Left colon (tissue), 2 donors: ENCODE measurements at regions not wholly inside any gene's neighbourhood (a gene's known extent, or its start where the extent isn't known, plus 50 kb on each side); places are given as distances from the start of the nearest gene placed in this dataset.
A peak's percentile ranks its signal among the peaks of the same experiment; 100 is the strongest.
"Not testable (repeated sequence)": the region's sequence is repeated elsewhere in the genome, so short reads cannot be mapped to it uniquely, and the experiment has no call there.

Source experiments
- ATAC-seq: fragments of 200-7000 bp; cut with Tn5 transposase; one replicate; pipeline ENCODE4 v1.9.1; 2020; ENCODE audit warnings: mild to moderate bottlenecking, moderate library complexity
- DNase-seq, 2 donors: peaks; one replicate each; pipeline ENCODE4 v3.0.0-alpha.2; 2020
- intact Hi-C, 2 donors: fragments of 100-400 bp; cut with DNase I in 1 of 2; cut with micrococcal nuclease in 1 of 2; formaldehyde crosslinking; loops; one replicate each; pipeline versions ENCODE4 v1.11.2 to v1.14.0; 2022; cut with DNase I, micrococcal nuclease
- donor health status: DM: no; HTN: no; CAD: no.
- donor health status: DM: yes; HTN: yes; CAD: no.

- ATAC-seq (no peak), DNase-seq (no peak)
- intact Hi-C loops, result no loop called here
Observed at GRCh38 chr14:96718407-96718806, 78.8 kb upstream of the VRK1 start.

GRCh38 chr14:96720702-96721101 is 76.5 kb upstream of the VRK1 start:
- DNase-seq, ATAC-seq, intact Hi-C loops: not testable (repeated sequence)

GRCh38 chr14:96722736-96723135 is 74.4 kb upstream of the VRK1 start:
- ATAC-seq (no peak), DNase-seq (no peak)
- intact Hi-C loops, result no loop called here

GRCh38 chr14:96723946-96724345 is 73.2 kb upstream of the VRK1 start:
- intact Hi-C loops, result no loop called here
- DNase-seq, result no peak
- no peak for ATAC-seq

- intact Hi-C loops, result no loop called here
- ATAC-seq (no peak), DNase-seq (no peak)
Observed at GRCh38 chr14:96725232-96725631, 72.0 kb upstream of the VRK1 start.

- ATAC-seq (no peak), DNase-seq (no peak)
- intact Hi-C loops, result no loop called here
Observed at GRCh38 chr14:96727073-96727472, 70.1 kb upstream of the VRK1 start.

- intact Hi-C loops, result no loop called here
- DNase-seq (no peak), ATAC-seq (no peak)
Observed at GRCh38 chr14:96727491-96727890, 69.7 kb upstream of the VRK1 start.

GRCh38 chr14:96727980-96728717 is 69.0 kb upstream of the VRK1 start:
- DNase-seq, result no peak
- intact Hi-C loops, result no loop called here
- no peak for ATAC-seq

GRCh38 chr14:96729889-96730288 is 67.3 kb upstream of the VRK1 start:
- DNase-seq (no peak), ATAC-seq (no peak)
- intact Hi-C loops, result loop anchor here in 1 of 2 donors (10.0 kb wide), 1 partner anchor 155 kb away; no protein-coding TSS in a partner anchor

GRCh38 chr14:96730386-96730785 is 66.8 kb upstream of the VRK1 start:
- no peak for DNase-seq
- intact Hi-C loops, result loop anchor here in 1 of 2 donors (10.0 kb wide), 1 partner anchor 156 kb away; no protein-coding TSS in a partner anchor
- no peak for ATAC-seq

- ATAC-seq, result no peak
- intact Hi-C loops, result loop anchor here in 1 of 2 donors (10.0 kb wide), 1 partner anchor 159 kb away; no protein-coding TSS in a partner anchor
- DNase-seq, result no peak
Observed at GRCh38 chr14:96734076-96734622, 63.0 kb upstream of the VRK1 start.

- ATAC-seq, result no peak
- DNase-seq, result no peak
- intact Hi-C loops, result loop anchor here in 1 of 2 donors (10.0 kb wide), 1 partner anchor 161 kb away; no protein-coding TSS in a partner anchor
Observed at GRCh38 chr14:96735526-96735925, 61.7 kb upstream of the VRK1 start.

- ATAC-seq (no peak), DNase-seq (no peak)
- intact Hi-C loops, result loop anchor here in 1 of 2 donors (10.0 kb wide), 1 partner anchor 162 kb away; no protein-coding TSS in a partner anchor
Observed at GRCh38 chr14:96736439-96736838, 60.7 kb upstream of the VRK1 start.

GRCh38 chr14:96737881-96738280 is 59.3 kb upstream of the VRK1 start:
- ATAC-seq, result no peak
- intact Hi-C loops, result loop anchor here in 1 of 2 donors (10.0 kb wide), 1 partner anchor 163 kb away; no protein-coding TSS in a partner anchor
- DNase-seq, result no peak

GRCh38 chr14:96739200-96739910 is 57.8 kb upstream of the VRK1 start:
- intact Hi-C loops, result loop anchor here in 1 of 2 donors (10.0 kb wide), 1 partner anchor 165 kb away; no protein-coding TSS in a partner anchor
- ATAC-seq, result no peak
- no peak for DNase-seq

- DNase-seq (peak; percentile 36 to 65), ATAC-seq (peak; percentile 88)
- intact Hi-C loops, result no loop called here
Observed at GRCh38 chr14:96741151-96741977, 55.8 kb upstream of the VRK1 start.

- intact Hi-C loops, result no loop called here
- ATAC-seq (no peak), DNase-seq (peak in 1 of 2 donors; percentile 2)
Observed at GRCh38 chr14:96744262-96744661, 52.9 kb upstream of the VRK1 start.

GRCh38 chr14:96745500-96746051 is 51.6 kb upstream of the VRK1 start:
- no peak for ATAC-seq
- DNase-seq, result peak in 1 of 2 donors; percentile 4

More at GRCh38 chr14:96745500-96746051, 51.6 kb upstream of the VRK1 start:
- intact Hi-C loops, result no loop called here
